Testis (tissue), 2 donors: ENCODE measurements at regions not wholly inside any gene's neighbourhood (a gene's known extent, or its start where the extent isn't known, plus 50 kb on each side); places are given as distances from the start of the nearest gene placed in this dataset.

Experiments used
- POLR2A ChIP-seq: fragments of 450-650 bp; IDR thresholded peaks from one replicate; pipeline ENCODE4 v1.6.1; 2017; ENCODE audit warnings: antibody characterized with exemption, mild to moderate bottlenecking, moderate library complexity
- TF ChIP-seq, protein P1 (sequence below), 3 experiments: fragments of 450-650 bp in 2 of 3; fragments of 200-600 bp in 1 of 3; sonication (generic) in 1 of 3; IDR thresholded peaks; one replicate each; pipeline ENCODE4 v1.5.1; 2016 to 2019; ENCODE audit warnings: antibody characterized with exemption in 3 of 3, mild to moderate bottlenecking in 2 of 3, moderate library complexity in 1 of 3

DNA sequence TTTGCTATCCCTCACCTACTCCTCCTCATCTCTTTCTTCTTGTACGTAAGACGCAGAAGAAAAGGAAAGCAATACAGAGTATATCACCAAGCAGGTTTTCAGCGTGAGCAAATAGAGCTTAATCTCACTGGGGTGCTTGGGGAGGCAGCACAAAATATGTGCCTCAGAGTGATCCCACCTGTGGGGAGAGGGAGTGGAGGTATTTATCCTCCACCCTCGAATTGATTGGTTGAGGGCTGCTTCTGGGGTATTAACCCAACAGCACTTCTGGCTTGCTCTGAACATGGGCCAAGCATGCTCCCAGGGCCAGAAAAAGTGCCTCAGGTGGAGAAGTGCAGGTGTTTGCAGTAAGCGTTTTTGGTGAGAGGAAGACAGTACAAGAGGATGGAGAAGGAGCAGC is 78.5 kb upstream of the EYA2 start:
- TF ChIP-seq, protein P1, sequence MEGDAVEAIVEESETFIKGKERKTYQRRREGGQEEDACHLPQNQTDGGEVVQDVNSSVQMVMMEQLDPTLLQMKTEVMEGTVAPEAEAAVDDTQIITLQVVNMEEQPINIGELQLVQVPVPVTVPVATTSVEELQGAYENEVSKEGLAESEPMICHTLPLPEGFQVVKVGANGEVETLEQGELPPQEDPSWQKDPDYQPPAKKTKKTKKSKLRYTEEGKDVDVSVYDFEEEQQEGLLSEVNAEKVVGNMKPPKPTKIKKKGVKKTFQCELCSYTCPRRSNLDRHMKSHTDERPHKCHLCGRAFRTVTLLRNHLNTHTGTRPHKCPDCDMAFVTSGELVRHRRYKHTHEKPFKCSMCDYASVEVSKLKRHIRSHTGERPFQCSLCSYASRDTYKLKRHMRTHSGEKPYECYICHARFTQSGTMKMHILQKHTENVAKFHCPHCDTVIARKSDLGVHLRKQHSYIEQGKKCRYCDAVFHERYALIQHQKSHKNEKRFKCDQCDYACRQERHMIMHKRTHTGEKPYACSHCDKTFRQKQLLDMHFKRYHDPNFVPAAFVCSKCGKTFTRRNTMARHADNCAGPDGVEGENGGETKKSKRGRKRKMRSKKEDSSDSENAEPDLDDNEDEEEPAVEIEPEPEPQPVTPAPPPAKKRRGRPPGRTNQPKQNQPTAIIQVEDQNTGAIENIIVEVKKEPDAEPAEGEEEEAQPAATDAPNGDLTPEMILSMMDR (IDR thresholded peaks at IDR 0.05) = no peak
- no peak for TF ChIP-seq POLR2A
